ENCODE measurements at regions not wholly inside any gene's neighbourhood (a gene's known extent, or its start where the extent isn't known, plus 50 kb on each side); places are given as distances from the start of the nearest gene placed in this dataset.

- TF ChIP-seq, protein P1, sequence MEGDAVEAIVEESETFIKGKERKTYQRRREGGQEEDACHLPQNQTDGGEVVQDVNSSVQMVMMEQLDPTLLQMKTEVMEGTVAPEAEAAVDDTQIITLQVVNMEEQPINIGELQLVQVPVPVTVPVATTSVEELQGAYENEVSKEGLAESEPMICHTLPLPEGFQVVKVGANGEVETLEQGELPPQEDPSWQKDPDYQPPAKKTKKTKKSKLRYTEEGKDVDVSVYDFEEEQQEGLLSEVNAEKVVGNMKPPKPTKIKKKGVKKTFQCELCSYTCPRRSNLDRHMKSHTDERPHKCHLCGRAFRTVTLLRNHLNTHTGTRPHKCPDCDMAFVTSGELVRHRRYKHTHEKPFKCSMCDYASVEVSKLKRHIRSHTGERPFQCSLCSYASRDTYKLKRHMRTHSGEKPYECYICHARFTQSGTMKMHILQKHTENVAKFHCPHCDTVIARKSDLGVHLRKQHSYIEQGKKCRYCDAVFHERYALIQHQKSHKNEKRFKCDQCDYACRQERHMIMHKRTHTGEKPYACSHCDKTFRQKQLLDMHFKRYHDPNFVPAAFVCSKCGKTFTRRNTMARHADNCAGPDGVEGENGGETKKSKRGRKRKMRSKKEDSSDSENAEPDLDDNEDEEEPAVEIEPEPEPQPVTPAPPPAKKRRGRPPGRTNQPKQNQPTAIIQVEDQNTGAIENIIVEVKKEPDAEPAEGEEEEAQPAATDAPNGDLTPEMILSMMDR (IDR thresholded peaks at IDR 0.05; ENCODE audit: low read depth, low read length) = no peak
- TF ChIP-seq EZH2phosphoT487 (IDR thresholded peaks at IDR 0.05; ENCODE audit: low read depth) = no peak
Observed at GRCh38 chr10:22816298-22816653, 101.9 kb upstream of the PIP4K2A start.
